ENCODE measurements at regions not wholly inside any gene's neighbourhood (a gene's known extent, or its start where the extent isn't known, plus 50 kb on each side); places are given as distances from the start of the nearest gene placed in this dataset.

DNA sequence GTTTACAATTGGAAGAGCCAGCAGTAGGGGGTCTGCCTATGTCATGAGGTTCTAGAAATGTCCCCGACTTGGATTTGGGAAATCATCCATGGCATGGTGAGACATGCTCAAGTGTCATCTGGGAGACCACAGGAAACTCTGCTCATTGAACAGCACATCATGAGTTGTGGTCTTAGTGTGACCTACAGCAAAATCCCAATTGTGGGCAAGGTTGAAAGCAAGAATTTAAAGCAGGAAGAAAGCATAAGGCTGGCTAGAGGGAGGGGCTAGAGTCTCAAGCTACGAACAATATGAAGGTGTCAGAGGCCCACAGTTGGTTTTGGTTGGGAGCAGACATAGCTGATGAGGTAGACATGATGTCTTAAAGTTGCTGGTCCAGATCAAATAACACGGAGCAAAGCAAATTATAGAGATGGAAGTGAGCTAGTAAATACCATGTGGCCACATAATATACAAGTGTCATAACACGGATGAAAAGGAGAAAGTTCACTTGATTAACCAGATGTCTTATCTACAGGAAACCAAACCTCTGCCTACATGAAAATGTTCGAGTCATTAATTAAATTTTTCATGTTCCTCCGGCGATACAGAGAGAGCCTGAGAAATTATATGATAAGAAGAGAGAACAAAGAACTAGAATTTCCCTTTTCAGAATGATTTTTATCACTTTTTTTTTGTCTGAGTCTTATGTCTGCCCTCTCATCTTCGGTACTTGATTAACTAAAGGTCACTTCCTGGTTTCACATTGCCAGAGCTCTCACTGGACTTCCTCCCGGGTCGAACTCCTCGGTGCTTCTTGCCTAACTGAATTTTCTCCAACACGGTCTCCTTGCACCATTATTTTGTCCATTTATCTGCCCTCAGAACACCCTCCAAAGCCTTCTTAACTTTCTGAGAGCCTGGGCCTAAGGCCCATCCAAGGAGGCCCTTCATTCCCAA, 67.5 kb upstream of the DUSP10 start:
- TF ChIP-seq EZH2 (IDR thresholded peaks at IDR 0.05; ENCODE audit: low read length, unreplicated experiment), result no peak
- TF ChIP-seq, protein P1, sequence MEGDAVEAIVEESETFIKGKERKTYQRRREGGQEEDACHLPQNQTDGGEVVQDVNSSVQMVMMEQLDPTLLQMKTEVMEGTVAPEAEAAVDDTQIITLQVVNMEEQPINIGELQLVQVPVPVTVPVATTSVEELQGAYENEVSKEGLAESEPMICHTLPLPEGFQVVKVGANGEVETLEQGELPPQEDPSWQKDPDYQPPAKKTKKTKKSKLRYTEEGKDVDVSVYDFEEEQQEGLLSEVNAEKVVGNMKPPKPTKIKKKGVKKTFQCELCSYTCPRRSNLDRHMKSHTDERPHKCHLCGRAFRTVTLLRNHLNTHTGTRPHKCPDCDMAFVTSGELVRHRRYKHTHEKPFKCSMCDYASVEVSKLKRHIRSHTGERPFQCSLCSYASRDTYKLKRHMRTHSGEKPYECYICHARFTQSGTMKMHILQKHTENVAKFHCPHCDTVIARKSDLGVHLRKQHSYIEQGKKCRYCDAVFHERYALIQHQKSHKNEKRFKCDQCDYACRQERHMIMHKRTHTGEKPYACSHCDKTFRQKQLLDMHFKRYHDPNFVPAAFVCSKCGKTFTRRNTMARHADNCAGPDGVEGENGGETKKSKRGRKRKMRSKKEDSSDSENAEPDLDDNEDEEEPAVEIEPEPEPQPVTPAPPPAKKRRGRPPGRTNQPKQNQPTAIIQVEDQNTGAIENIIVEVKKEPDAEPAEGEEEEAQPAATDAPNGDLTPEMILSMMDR (conservative IDR thresholded peaks at IDR 0.05; ENCODE audit: low read depth, low read length), result no peak
- TF ChIP-seq EZH2phosphoT487 (IDR thresholded peaks at IDR 0.05; ENCODE audit: borderline replicate concordance, low read length), result no peak

Measured in PC-3 (cell line).